MM.1S (cell line): ENCODE measurements at regions not wholly inside any gene's neighbourhood (a gene's known extent, or its start where the extent isn't known, plus 50 kb on each side); places are given as distances from the start of the nearest gene placed in this dataset.

Experiments used
- EZH2phosphoT487 ChIP-seq: fragments of 300-600 bp; sonication (generic); IDR thresholded peaks from 2 replicates; pipeline ENCODE4 v1.6.1; 2018; ENCODE audit warnings: antibody characterized with exemption, low read length
- TF ChIP-seq, protein P1 (sequence below): fragments of 300-600 bp; sonication (generic); IDR thresholded peaks from 2 replicates; pipeline ENCODE4 v1.5.1; 2016; ENCODE audit warnings: antibody characterized with exemption, low read length, mixed read lengths

GRCh38 chr4:33724685-33725084 lies 2519.6 kb downstream of the ARAP2 start:
- TF ChIP-seq, protein P1, sequence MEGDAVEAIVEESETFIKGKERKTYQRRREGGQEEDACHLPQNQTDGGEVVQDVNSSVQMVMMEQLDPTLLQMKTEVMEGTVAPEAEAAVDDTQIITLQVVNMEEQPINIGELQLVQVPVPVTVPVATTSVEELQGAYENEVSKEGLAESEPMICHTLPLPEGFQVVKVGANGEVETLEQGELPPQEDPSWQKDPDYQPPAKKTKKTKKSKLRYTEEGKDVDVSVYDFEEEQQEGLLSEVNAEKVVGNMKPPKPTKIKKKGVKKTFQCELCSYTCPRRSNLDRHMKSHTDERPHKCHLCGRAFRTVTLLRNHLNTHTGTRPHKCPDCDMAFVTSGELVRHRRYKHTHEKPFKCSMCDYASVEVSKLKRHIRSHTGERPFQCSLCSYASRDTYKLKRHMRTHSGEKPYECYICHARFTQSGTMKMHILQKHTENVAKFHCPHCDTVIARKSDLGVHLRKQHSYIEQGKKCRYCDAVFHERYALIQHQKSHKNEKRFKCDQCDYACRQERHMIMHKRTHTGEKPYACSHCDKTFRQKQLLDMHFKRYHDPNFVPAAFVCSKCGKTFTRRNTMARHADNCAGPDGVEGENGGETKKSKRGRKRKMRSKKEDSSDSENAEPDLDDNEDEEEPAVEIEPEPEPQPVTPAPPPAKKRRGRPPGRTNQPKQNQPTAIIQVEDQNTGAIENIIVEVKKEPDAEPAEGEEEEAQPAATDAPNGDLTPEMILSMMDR = no peak
- TF ChIP-seq EZH2phosphoT487 = no peak
